ENCODE measurements at regions not wholly inside any gene's neighbourhood (a gene's known extent, or its start where the extent isn't known, plus 50 kb on each side); places are given as distances from the start of the nearest gene placed in this dataset.

- intact Hi-C loops (cut with DNase I) = no loop called here
- Histone ChIP-seq H3K36me3 (no peaks in the 10 kb centered on the region), H3K4me1 (no peaks in the 10 kb centered on the region), H3K9me3 (no peaks in the 10 kb centered on the region), H3K27ac (no peak overlapping the region), H3K27me3 (no peaks in the 10 kb centered on the region), H3K9ac (ENCODE audit: low read depth in 2 of 2, low read length in 2 of 2) (no peak overlapping the region), H3K4me3 (no peak overlapping the region)
- DNase-seq = no peak
- TF ChIP-seq, protein P1, sequence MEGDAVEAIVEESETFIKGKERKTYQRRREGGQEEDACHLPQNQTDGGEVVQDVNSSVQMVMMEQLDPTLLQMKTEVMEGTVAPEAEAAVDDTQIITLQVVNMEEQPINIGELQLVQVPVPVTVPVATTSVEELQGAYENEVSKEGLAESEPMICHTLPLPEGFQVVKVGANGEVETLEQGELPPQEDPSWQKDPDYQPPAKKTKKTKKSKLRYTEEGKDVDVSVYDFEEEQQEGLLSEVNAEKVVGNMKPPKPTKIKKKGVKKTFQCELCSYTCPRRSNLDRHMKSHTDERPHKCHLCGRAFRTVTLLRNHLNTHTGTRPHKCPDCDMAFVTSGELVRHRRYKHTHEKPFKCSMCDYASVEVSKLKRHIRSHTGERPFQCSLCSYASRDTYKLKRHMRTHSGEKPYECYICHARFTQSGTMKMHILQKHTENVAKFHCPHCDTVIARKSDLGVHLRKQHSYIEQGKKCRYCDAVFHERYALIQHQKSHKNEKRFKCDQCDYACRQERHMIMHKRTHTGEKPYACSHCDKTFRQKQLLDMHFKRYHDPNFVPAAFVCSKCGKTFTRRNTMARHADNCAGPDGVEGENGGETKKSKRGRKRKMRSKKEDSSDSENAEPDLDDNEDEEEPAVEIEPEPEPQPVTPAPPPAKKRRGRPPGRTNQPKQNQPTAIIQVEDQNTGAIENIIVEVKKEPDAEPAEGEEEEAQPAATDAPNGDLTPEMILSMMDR (IDR thresholded peaks at IDR 0.05) = no peak
These were observed 92.5 kb downstream of the MTX3 start for GRCh38 chr5:79898611-79899010.

- intact Hi-C loops (cut with DNase I) = no loop called here
- H3K4me1 ChIP-seq = no peaks in the 10 kb centered on the region
- DNase-seq = no peak
- H3K27ac ChIP-seq = no peak overlapping the region
- no peak overlapping the region for H3K9ac ChIP-seq (ENCODE audit: low read depth in 2 of 2, low read length in 2 of 2)
- H3K9me3 ChIP-seq = no peaks in the 10 kb centered on the region
- H3K4me3 ChIP-seq = no peak overlapping the region
- H3K27me3 ChIP-seq = no peaks in the 10 kb centered on the region
- no peaks in the 10 kb centered on the region for H3K36me3 ChIP-seq
- TF ChIP-seq, protein P1 (IDR thresholded peaks at IDR 0.05) = no peak
These were observed 97.1 kb downstream of the MTX3 start for GRCh38 chr5:79893976-79894375.

GRCh38 chr5:79893485-79893884 lies 97.6 kb downstream of the MTX3 start:
- intact Hi-C loops (cut with DNase I) = no loop called here
- H3K9me3 ChIP-seq = no peaks in the 10 kb centered on the region
- H3K4me1 ChIP-seq = no peaks in the 10 kb centered on the region
- no peaks in the 10 kb centered on the region for H3K36me3 ChIP-seq
- H3K27ac ChIP-seq = no peak overlapping the region
- H3K27me3 ChIP-seq = no peaks in the 10 kb centered on the region
- DNase-seq = no peak
- TF ChIP-seq, protein P1 (IDR thresholded peaks at IDR 0.05) = no peak
- no peak overlapping the region for H3K9ac ChIP-seq (ENCODE audit: low read depth in 2 of 2, low read length in 2 of 2)
- no peak overlapping the region for H3K4me3 ChIP-seq

GRCh38 chr5:79890930-79891249 lies 100.2 kb downstream of the MTX3 start:
- Histone ChIP-seq H3K4me1 (no peaks in the 10 kb centered on the region), H3K9ac (ENCODE audit: low read depth in 2 of 2, low read length in 2 of 2) (no peak overlapping the region), H3K27ac (no peak overlapping the region), H3K36me3 (no peaks in the 10 kb centered on the region), H3K9me3 (no peaks in the 10 kb centered on the region), H3K27me3 (no peaks in the 10 kb centered on the region), H3K4me3 (no peak overlapping the region)
- no peak for DNase-seq
- TF ChIP-seq, protein P1 (IDR thresholded peaks at IDR 0.05) = no peak
- intact Hi-C loops (cut with DNase I) = no loop called here

- TF ChIP-seq, protein P1 (IDR thresholded peaks at IDR 0.05) = no peak
- H3K36me3 ChIP-seq = no peaks in the 10 kb centered on the region
- H3K4me3 ChIP-seq = no peak overlapping the region
- no peaks in the 10 kb centered on the region for H3K9me3 ChIP-seq
- DNase-seq = no peak
- H3K4me1 ChIP-seq = no peaks in the 10 kb centered on the region
- no peak overlapping the region for H3K27ac ChIP-seq
- intact Hi-C loops (cut with DNase I) = no loop called here
- H3K27me3 ChIP-seq = no peaks in the 10 kb centered on the region
- H3K9ac ChIP-seq (ENCODE audit: low read depth in 2 of 2, low read length in 2 of 2) = no peak overlapping the region
These were observed 100.7 kb downstream of the MTX3 start for GRCh38 chr5:79890119-79890929.
